GM19455 (cell line): ENCODE measurements at regions not wholly inside any gene's neighbourhood (a gene's known extent, or its start where the extent isn't known, plus 50 kb on each side); places are given as distances from the start of the nearest gene placed in this dataset.

Experiments
- ATAC-seq: cut with Tn5 transposase; IDR thresholded peaks from one replicate; pipeline ENCODE4 v1.9.1; 2021; ENCODE audit not compliant: unreplicated experiment

DNA sequence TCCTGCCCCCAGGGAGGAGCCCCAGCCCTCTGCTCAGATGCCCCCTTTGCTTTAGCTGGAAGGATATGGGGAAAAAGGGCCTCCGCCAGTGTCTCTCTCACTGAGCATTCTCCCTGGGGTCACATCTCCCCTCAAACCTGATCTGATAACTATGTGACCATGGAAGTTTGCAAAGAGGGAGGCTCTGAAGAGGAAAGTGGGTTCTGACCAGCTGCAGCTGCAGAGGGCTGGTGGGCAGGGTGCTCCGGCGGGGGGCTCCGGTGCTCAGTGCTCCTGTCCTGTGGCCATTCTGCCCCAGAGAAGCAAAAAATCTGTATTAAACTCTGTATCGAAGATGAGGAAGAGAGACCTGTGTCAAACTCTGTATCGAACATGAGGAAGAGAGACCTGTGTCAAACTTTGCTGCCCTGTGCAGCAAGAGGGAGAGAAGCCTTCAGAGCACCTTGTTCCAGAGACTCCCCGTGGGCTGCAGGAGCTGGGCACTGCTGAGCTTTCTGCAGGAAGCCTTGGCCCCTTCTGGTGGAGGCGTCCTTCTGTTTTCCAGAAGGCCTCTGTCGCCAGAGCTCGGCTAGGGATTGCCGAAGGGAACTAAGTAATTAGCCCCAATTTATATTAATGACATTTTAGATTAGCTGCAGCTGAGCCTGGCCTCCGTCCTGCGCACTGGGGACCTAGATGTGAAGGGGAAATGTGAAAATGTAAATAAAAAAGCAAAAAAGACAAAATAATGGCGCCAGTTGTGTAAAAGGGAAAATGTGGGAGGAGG is 186.2 kb upstream of the C1orf174 start:
- no peak for ATAC-seq

DNA sequence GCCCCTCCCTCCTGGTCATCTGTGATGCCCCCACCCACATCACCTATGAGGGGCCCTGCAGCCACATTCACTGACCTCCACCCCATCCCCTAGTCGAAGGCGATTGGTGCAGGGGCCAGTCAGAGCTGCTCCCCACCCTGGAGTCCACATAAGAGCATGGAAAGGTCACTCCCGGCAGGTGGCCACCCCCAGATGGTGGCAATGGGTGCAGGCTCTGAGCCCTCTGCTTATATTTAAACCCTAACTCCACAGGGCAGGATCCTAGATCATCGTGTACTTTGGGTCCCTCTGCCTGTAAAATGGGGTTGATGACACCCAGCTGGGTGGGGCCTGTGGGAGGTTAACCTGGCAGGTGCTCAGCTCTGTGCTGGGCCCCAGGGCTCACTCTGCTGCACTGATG is 186.8 kb upstream of the C1orf174 start:
- no peak for ATAC-seq

DNA sequence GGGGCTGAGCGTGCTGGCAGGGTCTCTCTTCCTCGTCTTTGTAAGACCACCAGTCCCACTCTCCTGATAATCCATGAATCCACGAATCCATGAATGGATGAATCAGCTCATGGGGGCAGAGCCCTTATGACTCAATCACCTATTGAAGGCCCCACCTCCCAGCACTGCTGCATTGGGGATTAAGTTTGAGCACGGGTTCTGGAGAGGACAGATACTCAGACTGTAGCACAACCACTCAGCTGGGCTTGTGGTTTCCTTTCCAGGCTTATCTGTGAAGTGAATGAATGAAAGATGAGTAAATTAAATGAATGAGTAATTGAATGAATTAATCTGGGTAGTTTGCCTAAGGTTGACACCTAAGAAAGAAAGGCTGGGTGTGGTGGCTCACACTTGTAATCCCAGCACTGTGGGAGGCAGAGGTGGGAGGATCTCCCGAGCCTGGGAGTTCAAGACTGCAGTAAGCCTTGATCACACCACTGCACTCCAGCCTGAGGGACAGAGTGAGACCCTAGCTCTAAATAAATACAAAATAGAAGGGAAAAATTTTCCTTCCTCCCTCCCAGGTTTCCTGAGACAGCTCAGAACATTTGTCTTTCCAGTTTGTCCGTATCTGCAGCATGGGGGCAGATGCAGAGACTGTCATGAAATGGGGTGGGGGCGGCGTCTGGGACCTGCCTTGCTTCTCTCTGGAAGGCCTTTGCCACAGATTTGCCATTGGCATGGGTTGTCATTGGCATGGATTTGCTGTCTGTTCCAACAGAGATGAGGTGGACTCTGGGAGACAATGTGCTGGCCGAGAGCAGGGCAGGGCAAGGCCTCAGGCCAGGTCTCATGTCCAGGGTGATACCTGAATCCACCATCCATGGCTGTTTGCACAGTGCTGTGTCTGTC is 187.7 kb upstream of the C1orf174 start:
- ATAC-seq, result no peak

DNA sequence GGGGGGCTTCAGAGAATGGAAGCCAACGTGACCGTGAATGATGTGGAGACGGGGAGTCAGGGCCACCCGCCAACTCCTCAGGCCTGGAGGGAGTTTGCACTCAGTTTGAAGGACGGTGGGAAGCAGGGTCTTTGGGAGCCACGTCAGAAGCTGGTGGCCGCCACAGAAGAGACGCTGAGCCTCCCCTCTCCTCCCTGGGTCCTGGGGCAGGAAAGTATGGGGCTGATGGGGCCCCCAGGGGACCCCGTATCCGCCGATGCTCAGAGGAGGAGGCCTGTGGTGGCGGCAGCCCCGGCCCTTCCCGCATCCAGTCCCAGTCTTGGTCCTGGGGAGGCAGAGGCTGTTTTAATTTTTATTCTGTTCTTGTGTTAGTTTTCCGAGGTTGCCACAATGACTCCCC is 188.6 kb upstream of the C1orf174 start:
- no peak for ATAC-seq

DNA sequence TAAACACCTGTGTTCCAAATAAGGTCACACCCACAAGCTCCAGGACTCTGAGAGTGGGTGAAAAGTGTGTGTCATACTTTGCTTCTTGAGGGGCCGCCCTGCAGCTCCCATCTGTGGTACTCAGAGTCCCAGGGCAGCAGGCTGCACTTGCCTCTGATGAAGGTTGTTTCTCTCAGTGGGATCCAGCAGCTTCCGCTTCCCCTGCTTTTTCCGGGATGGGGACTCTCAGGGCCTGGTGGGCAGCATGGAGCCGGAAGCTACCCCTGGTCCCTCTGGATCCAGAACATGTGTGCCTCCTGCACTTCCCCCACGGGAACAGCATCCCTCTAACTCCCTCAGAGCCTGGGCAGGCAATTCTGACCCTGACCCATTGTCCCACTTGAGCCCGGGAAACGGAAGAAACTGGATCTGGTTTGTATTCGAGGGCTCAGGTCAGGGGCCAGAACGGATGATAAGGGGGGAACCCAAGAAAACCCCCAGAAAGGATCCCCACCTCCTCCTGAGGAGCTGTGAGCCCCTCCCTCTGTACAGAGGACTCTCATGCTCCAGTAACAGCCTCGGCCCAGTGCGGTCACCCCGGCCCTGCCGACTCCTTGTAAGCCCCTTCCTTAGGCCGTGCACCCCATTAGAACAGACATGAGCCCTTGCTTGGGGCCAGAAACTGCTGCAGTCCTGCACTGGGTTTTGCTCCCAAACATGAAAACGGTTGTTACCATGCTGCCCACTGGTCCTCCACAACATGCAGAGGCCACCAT is 189.5 kb upstream of the C1orf174 start:
- no peak for ATAC-seq

DNA sequence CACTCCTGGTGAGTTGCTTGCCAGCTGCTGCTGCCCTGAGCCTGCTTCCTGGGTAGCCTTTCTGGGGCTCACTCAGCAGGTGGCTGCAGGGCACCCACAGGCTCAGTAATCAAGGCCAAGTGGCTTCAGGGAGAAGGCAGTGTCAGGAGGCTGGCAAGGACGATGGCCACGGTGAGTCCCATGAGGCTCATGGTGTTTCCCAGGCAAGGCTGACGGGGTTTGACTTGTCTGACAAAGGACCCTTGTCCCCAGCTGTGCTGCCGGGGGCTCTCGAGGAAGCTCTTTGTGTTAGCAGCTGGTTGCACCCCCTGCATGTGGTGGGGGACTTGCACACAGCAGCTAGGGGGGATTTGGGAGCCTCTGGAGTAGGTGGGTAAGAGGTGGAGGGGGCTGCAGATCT is 190.5 kb upstream of the C1orf174 start:
- no peak for ATAC-seq

DNA sequence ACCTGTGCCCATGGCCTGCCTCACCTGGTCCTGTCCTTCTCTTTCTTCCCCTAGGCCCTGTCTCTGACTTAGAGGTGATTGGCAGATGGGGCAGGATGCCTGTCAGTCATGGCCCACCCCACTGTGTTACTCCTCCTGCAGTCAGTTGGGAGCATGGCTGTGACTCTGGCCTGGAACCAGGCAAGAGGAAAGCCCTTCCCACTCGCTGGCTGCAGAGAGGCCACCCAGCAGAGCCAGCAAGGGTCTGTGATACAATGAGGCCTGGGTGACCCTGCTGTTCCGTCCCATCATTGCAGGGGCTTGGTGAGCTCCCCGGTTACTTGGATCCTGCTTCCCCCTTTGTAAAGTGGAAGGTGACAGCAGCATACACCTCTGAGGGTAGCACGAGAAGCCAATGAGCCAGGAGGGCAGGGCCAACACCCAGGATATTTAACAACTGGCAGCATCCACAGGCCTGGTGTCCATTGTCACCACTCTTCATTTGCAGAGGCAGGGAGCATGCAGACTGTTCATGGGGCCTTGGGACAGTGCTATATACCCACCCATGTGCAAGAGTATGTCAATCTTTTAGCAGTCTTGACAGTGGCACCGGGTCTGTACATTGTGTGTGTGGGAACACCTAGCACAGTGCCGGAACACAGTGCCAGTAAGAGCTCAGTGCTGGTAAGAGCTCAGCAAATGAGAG is 191.0 kb upstream of the C1orf174 start:
- ATAC-seq, result no peak

DNA sequence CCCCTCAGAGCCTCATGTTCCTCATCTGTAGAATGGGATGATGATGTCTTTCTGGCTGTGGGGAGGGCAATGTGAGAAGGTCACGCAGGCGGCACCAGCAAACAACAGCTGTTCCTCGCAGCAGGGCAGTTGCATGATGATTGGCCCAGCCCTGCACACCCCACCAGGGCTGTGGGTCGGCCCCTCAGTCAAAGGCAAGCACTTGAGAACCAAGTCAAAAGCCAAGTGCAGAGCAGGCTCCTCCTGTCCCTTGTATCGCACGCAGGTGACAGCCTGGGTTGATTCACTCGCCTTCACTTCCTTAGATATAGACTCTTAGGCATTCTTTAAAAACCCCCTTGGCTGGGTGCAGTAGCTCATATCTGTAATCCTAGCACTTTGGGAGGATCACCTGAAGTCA is 191.9 kb upstream of the C1orf174 start:
- no peak for ATAC-seq

DNA sequence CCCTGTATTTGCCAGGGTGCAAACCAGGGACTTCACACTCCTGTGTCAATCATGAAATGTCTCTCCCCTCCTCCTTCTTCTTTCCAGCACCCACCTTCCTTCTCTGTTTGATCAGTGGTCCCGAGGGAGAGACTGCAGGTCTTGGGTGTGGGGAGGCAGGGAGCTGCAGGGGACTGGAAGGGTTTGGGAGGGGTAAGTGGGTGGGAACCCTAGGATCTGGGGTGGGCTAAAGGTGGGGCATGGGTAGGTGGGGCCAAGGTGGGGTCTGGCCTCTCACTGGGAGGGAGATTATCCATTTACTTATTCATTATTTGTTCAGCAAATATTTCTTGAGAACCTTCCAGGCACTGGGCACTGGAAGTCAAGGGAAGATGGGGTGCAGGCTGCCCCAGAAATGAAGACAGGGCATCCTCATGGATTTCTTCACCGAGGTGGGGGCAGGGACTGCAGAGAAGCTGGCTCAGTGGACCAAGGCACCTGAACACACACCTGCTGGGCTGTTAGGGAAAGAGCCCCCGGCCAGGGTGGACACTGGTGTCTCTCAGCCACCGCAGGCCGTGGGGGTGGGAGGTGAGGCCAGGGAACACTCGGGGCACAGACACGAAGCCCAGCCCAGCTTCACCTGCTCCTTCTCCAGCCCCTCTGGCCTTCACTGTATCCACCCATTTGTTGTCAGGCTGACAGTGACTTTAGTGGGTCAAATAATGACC is 193.9 kb upstream of the C1orf174 start:
- ATAC-seq, result no peak

DNA sequence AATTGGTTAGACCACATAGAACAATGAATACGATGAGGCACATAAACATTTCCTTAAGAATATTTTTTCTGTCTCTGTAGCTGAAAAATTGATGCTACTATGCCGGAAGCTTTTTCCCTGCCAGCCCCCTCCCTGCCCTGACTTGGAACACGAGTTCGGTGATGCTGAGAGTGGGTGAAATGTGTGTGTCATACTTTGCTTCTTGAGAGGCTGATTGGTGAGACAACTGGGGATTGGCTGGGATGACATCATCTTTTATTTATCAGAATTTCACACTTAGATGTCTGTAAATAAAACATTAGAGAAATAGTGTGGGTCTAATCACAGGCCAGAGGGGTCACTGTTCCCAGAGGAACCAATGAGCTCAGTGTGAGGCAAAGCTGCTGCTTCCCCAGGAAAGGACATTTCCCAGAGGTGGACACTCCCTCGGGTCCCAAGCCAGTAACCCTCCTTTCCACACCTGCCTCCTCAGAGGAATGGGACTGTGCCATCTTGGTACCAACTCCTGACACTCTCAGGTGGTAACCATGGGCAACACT is 195.4 kb upstream of the C1orf174 start:
- ATAC-seq, result no peak

DNA sequence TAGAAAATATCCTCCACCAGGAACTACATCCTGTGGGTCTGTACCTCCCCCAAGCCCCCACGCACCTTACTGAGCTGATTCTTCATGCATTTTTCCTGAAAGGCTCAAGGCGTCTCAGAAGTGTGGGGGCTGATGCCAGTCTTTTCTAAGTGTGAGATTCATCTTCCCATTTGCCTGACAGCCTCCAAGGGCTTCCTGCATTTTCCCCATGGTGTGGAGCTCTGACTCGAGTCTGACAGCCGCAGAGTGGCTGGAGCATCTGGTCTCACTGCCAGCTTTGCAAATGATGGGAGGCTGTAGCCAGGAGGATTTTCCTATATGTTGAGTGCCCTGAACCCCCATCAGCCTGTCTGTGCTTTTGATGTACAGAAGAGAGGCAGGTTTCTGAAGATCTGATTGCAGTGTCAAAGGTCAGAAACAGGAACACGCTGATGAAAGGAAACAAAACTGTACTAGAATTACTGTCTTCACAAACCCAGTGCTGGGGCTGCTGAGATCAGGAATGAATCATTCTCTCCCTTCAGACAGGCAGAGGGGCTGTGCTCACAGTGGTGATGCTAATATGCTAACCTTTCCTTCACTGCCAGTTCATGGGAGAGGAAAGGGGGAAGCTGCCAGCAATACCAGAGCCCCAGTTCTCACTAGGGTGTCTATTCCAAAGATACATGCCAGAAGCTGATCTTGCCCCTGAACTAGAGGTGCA is 201.5 kb upstream of the C1orf174 start:
- ATAC-seq, result no peak

DNA sequence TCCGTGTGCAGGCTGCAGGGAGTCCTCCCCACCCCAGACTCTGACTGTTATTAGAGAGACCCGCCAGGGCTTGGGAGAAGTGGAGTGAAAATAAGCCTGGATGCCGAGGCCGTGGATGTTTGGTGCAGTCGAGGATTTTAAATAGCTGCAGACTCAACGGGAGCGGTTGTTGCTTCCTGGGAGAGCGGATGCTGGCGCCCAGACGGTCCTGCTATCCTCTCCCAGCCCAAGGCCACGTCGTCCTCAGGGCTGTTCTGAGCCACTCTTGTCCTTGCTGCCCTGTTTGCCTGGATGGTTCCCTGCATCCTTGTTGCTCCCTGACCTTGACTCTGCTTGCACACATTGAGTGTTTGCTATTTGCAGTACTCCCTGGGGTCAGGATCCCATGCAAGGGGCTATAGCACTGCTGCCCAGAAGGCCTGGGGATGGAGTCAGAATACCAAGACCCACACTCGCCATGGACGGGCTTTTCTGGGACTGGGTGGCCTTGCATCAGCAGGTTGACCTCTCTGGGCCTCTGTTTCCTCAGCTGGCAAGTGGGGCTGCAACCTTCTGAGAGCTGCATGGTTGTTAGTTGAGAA is 205.3 kb upstream of the C1orf174 start:
- ATAC-seq, result no peak

DNA sequence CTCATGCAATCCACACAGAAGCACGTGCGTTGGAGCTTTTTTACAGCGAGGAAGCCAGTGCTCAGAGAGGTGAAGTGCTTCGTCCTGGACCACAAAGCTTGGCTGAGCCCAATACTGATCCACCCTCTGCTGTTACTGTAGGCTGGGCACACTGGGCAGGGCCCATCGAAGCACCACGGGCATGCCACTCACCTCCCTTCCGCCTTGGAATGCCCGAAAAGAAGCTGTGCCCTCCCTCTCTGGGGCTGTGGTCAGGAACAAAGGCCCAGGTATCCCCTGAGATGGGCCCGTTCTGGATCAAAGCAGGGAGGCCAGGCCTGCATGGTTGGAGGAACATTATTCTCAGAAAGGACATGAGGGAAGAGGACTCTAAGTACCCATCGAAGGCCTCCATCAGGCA is 206.7 kb upstream of the C1orf174 start:
- no peak for ATAC-seq

DNA sequence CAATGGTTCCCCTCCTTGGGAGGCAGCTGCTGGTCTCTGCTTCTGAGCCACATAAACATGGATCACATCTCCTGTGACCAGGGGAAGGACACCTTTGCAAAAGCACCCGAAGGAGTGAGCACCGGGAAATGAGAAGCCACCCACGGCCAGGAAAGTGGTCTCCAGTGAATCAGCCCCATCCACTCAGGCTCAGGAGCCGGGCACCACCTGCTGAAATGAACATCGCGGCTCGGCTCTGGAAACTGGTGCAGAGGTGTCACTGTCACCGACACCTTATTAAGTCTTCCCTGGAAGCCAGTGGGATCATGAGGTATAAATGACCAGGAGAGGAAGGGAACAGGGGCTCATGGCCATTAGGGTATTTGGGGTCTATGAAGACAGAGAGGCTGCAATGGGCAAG is 207.2 kb upstream of the C1orf174 start:
- no peak for ATAC-seq

DNA sequence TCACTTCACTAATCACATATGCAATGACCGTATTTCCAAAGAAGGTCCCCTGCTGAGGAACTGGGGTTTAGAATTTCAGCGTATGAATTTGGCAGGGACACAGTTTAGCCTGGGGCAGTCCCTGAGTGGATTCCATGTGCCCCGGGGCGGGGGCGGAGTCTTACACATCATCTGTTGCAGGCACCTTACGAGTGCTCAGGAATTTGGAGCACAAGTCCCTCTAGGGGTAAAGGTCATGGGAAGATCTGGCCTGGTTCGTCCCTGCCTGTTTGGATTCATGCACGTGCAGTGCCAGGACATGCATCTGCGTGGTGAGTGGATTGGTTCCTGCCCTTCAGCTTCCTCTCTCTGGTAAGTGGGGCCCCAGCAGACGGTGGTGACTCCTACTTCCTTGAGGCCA is 208.3 kb upstream of the C1orf174 start:
- no peak for ATAC-seq

DNA sequence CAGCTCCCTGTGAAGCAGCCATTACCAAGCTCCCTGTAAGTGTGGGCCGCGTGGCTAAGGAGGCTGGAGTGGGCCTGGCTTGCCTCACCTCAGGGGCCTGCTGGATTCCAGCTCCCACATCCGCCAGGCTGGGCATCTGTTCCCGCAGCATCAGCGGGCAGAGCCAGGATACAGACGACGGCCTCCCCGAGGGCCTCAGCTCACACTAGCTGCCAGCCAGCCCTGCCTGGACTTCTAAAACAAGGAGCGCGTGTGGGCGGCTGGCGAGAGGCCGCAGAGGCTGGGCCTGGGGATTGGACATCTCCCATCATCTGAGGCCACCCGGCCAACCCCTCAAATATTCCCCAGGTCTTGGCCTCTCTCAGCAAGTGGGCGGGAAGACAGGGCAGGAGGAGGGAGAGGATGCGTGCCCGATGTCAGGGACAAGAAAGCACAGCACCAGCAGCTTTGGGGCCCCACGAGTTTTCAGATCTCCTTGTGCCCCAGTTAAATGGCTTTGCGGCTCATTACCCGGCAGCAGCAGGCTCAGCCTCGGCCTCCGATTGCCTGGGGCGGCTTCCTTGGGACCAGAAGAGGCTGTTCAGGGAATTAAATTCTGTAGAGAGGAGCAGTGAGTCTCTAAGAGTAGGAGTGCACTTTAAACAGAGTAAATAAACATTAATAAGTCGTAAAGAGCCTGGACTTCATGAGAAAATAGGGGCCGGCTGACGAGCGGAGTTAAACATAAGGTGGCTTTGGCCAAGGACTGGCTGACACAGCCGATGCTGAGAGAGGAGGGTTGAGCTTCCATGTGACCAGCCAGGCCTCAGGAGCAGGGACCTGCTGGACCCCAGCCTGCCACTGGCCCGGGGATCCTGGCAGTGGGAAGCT is 208.9 kb upstream of the C1orf174 start:
- no peak for ATAC-seq

DNA sequence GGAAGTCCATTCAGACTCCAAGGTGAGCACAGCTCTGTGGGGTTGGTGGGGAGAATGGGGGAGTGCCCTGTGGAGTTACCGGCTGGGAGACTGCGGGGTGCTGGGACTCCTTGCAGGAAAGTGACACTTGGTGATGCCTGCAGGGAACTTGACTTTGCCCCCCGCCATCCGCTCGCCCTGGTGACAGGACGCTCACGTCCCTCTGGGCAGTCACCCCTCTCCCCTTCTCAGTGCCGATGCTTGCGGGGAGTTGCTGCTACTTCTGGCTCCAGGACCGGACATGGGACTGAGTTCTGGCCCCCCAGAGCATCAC is 209.5 kb upstream of the C1orf174 start:
- ATAC-seq, result no peak

DNA sequence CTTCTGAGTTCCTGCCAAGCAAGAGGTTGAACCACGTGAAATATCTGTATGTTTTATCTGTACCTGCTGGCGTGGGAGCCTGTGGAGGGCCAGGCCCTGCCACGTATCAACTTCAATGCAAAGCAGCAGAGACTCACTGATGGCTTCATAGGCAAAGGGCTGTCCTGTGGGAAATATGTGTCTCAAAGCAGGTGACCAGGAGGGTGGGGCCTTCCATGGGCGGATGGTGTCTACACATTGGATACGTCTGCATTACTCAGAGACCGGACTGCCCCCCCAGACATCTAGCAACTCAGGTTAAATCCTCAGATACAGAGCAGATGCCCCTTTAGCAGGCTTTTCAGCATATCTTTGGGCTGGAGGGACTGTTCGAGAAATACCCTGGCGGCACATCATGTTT is 210.8 kb upstream of the C1orf174 start:
- ATAC-seq, result no peak
